IPS DF 19.7 (cell line): ENCODE measurements at regions not wholly inside any gene's neighbourhood (a gene's known extent, or its start where the extent isn't known, plus 50 kb on each side); places are given as distances from the start of the nearest gene placed in this dataset.
A peak's percentile ranks its signal among the peaks of the same experiment; 100 is the strongest.

Source experiments
- DNase-seq: peaks from one replicate; pipeline ENCODE4 v3.0.0-alpha.2; 2013; ENCODE audit warnings: low read depth, low spot score

DNA sequence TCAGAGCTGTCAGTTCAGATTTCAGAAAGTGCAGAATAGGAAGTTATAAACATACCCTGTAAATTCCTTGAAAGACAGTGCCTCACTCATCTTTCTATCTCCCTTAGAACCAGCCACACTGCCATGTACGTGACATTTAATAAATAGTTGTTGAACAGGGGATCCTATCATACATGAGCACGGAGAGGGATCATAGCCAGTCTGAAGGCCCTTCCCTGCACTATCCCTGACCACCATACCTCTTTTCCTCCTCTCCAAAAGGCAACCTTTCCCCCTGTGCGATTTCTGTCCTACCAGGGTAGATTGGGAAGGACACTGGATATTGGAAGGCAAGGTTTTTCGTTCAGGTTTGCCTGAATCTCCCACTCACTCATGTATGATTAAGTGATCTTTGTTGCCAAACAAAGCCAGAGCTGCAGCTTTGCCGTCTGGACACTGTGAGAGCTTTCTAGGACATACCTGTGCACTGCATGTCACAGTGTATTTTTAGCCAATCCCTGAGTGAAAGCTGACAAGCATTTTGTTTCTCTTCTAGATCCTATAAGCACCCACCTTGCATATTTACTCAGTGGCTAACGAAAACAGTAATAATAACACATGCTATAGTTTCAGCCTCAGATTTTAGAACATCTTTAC, 986.5 kb upstream of the WWC1 start:
- DNase-seq, result no peak

DNA sequence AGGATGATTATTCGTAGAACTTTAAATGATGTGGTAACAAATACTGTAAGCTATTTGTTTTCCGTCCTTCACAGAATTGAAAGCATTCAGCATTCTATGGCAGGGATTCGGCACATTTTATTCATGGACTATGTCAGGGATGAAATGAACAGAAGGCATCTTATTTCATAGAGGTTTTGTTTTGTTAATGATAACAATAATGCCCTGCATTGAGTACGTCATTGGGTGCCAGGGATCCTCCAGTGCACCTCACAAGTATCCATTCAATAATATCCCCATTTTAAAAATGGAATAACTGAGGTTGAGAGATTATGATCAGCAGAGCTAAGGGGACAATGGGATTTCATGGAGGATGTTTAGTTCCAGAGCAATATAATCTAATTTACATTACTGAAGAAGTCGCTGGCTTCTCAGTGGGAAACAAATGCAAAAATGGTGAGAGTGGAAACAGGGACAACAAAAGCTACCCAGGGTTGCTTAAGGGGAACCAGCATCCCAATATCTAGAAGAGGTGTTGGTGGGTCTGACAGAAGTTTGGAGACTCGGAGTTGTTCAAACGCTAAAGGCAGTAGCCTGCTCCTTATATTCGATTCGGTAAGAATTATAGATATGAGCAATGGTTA, 985.7 kb upstream of the WWC1 start:
- DNase-seq, result peak; percentile 54

- DNase-seq, result no peak
These were observed 984.4 kb upstream of the WWC1 start for GRCh38 chr5:167307042-167307441.

DNA sequence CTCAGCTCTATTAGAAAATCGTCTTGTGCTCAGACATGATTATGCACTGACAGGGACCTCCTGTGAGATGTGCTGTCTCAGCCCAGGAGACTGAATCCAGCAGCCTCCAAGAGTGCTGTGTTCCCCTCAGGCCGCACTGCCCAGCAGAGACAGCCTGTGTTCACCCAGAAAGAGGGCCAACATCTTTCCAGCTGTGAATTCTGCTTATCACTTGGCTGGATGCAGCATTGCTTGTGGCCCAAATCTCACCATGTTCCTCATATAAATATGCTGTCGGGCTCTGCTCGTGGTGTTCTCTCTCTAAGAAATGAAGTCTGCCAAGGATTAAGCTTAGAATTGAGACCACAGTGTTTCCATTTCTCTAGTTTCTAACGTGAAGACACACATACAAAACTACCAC, 983.0 kb upstream of the WWC1 start:
- DNase-seq, result no peak

DNA sequence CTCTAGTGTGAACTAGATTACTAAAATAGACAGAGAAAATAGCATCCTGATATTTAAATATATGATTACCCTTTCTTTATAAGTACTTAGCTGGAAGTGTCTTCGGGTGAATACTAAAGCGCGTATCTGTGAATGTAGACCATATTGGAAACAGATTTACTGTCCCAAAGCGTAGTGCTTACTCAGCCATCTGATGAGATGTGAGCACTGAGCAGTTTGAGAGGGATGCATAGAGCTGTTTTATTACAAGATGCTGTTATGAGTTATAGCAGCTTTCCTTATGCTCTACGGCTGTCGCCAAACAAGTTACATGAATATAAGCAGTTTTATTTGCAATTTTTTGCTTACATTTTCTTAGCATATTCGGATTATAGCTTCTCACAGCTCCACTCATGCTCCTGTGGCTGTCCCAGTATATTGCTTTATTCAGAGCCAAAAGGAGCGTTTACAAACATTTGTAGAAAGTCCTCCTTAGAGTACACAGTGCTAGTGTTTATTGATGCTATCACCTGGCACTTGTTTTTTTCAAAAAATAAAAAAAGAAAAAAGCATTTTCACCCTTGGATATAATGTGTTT, 981.4 kb upstream of the WWC1 start:
- DNase-seq, result no peak

DNA sequence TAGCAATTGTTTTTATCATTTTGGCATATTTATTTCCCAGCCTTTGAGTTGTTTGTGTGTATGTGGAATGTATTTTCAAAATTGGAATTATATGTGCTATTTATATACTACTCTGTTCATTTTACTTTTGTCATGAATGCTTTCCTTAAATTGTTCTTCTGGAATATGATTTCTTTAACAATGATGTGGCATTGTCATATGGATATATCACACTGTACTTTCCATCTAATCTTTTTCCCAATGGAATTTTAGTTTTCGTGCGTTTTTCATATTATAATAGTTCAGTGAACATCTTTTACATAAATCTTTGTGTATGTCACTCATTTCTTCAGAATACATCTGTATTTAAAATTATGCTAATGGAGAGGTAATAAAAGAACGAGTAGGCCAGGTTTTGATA, 980.1 kb upstream of the WWC1 start:
- DNase-seq, result no peak

DNA sequence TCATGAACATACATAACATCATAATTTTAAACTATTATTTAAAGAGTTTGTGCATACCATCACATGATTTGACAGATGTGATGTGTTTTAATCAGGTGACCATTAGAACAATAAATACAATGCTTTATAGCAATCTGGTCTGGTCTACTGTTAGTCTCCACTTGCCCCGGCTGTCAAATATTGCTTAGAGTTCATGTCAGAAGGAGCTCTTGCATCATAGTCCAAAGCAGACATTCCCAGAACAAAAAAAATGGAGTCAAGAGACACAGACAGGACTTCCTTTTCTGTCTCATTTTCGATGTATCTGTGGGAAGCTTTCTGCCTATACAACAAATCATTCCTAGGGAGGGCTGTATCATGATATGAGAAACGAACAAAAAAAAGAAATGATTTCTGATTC, 979.2 kb upstream of the WWC1 start:
- no peak for DNase-seq

DNA sequence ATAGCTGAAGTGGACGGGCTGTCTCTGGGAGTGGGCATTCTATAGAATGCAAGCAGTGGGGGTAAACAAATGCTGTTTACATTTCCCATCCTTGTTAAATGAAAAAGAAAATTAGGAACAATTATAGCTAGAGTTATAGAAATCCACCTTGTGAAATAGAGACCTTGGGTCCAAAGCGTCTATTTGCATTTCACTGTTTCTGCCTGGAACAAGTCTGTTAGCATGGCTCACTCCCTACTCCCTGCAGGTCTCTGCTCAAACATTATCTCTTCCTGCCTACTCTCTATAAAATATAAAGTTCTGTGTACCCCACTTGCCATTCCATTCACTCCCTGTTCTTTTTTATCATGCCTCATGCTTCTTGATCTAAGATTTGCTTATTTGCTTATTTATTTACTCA, 975.7 kb upstream of the WWC1 start:
- no peak for DNase-seq

- no peak for DNase-seq
These were observed 973.6 kb upstream of the WWC1 start for GRCh38 chr5:167317884-167318283.

- no peak for DNase-seq
These were observed 972.2 kb upstream of the WWC1 start for GRCh38 chr5:167319243-167319642.

- DNase-seq, result no peak
These were observed 971.4 kb upstream of the WWC1 start for GRCh38 chr5:167320019-167320418.

- no peak for DNase-seq
These were observed 959.1 kb upstream of the WWC1 start for GRCh38 chr5:167332309-167332708.

- DNase-seq, result no peak
These were observed 955.3 kb upstream of the WWC1 start for GRCh38 chr5:167336161-167336560.

GRCh38 chr5:167339205-167339604, 952.2 kb upstream of the WWC1 start:
- no peak for DNase-seq

- DNase-seq, result no peak
These were observed 945.0 kb upstream of the WWC1 start for GRCh38 chr5:167346461-167346860.

GRCh38 chr5:167348251-167348926, 943.1 kb upstream of the WWC1 start:
- DNase-seq, result no peak

GRCh38 chr5:167348980-167349379, 942.5 kb upstream of the WWC1 start:
- no peak for DNase-seq

DNA sequence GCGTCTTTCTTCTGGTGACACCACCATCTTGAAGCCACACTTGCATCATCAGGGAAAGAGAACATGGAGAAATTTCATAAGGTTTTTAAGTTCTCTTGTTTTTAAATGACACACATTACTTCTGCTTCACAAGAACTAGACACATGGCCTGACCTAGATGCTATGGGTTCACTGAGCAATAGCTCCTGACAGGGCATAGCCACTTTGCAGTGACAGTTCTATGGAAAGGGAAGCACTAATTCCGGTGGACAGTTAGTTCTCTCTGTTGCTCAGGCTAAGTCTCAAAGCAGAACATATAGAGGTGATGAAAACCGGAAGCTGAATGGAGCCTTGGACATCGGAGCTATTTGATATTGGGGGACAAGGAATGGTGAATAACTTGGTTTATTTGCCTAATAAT, 940.1 kb upstream of the WWC1 start:
- no peak for DNase-seq

DNA sequence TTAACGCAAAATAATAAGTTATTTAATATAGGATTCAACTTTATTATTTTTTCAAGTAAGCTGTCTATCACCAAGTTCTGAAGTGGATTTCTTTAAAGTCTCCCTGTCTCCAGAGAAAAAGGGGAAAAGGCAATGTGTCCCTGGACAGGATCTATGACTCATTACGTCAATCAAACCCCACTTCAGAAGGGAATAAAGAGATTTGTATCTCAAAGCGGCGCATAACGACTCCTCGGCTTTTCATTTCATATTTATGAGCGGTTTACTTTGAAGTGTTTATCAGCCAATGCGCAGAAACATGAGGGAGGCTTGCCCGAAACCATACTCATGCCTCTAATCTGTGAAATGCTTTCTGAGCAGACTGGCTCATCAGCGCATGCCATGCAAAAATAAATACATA, 938.6 kb upstream of the WWC1 start:
- DNase-seq, result no peak

DNA sequence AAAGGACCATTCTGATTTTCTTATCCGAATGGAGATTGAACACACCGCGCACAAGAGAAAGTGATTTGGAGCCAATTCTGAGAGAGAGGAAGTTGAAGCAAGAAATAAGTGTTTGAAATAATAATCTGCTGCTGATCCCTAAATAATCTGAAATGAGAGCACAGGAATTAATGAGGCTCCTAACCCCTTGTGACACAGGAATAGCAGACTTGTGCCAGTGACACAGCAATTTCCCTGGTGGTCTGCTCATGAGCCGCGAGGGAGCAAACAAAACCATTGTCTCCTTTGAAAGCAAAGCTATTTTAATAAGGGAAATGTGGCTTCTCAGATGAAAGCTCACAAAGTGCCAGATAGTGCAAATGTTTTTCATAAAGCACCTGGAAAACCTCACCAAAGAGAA, 936.1 kb upstream of the WWC1 start:
- DNase-seq, result no peak

DNA sequence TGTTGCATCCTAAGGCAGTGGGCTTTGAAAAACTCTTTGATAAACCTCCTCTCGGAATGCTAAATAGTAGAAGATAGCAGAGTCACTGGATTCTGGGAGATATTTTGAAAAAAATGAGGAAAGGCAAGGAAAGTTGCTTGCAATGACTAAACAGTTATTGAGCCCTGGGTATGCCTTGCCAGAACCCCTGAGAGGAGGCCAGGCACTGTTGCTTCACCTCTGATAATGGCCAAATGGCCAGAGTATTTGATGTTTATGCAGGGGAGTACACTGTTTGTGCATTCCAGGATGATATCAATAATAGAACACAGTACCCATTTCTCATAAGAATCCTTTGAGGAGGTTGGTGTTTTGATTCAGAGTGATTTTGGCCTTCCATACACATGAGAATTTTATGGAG, 935.1 kb upstream of the WWC1 start:
- no peak for DNase-seq

DNA sequence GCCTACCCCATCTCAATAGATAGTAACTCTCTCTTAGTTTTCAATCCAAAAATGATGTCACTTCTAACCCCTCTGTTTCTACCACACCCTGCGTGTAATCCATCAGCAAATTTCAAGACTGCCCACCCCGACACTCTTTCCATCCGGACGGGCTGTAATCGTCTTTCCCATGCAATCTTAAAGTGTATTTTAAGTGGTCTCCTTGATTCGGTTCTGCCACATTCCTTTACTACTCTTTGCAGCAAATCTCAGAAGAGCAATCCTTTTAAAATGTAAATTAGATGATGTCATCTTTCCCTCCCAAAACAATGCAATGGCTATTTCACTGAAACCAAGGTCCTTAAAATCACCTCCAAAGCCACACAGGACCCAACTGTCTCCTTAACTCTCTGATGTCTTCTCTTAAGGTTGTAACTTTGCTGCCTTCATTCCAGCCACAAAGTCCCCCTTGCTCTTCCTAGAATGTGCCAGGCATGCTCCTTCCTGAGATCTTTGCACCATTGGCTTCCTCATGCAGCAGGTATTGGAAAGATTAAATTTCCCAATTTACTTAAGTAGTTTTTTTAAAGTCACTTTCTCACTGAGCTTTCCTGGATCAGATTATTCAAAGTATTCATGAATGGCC, 932.5 kb upstream of the WWC1 start:
- DNase-seq, result peak; percentile 77

- no peak for DNase-seq
These were observed 929.6 kb upstream of the WWC1 start for GRCh38 chr5:167361795-167362194.
